VCaP (cell line): ENCODE measurements at regions not wholly inside any gene's neighbourhood (a gene's known extent, or its start where the extent isn't known, plus 50 kb on each side); places are given as distances from the start of the nearest gene placed in this dataset.

ENCODE experiments used
- H3K27ac ChIP-seq: fragments of 450-650 bp; 2 replicates; pipeline ENCODE4 v1.5.1; 2017
- TF ChIP-seq, protein P1 (sequence below): fragments of 450-650 bp; conservative IDR thresholded peaks from 2 replicates; pipeline ENCODE4 v1.5.1; 2017; ENCODE audit warnings: mild to moderate bottlenecking, moderate library complexity

DNA sequence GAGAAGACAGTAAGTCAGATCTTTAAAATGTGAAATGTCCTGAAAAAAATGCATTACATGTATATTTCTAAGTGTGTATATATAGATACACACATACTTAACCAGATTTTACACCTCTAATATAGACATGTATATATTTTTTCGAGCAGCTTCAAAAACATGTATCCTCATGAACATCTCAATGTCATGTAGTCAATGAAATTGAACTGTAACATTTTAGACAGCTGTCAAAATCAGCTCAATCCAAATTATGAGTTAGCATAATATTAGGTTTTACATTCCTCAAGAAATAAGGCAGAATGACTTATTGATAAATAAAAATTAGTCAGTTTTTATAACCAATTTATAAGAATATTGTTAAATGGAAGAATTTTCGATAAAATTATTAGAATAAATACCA, 665.7 kb downstream of the BRINP3 start:
- TF ChIP-seq, protein P1, sequence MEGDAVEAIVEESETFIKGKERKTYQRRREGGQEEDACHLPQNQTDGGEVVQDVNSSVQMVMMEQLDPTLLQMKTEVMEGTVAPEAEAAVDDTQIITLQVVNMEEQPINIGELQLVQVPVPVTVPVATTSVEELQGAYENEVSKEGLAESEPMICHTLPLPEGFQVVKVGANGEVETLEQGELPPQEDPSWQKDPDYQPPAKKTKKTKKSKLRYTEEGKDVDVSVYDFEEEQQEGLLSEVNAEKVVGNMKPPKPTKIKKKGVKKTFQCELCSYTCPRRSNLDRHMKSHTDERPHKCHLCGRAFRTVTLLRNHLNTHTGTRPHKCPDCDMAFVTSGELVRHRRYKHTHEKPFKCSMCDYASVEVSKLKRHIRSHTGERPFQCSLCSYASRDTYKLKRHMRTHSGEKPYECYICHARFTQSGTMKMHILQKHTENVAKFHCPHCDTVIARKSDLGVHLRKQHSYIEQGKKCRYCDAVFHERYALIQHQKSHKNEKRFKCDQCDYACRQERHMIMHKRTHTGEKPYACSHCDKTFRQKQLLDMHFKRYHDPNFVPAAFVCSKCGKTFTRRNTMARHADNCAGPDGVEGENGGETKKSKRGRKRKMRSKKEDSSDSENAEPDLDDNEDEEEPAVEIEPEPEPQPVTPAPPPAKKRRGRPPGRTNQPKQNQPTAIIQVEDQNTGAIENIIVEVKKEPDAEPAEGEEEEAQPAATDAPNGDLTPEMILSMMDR = no peak
- H3K27ac ChIP-seq = no peak overlapping the region

DNA sequence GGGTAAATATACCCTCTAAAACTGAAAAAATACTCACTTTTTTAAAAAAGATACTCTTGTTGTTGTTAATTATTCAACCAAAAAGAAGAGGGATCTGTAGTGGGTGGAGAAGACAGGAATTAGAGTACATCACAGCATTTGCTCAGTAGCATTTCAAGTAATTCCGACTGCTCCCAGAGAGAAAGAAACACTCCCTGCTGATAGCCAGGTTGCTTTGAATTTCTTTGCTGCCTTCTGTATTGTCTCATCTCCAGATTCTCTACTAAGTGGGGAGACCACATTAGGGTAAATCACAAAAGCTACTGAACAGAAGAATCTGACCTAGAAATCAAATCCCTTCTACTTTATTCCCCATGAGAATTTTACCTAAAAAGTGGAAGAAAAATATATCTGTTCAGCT, 661.1 kb downstream of the BRINP3 start:
- H3K27ac ChIP-seq = no peak overlapping the region
- TF ChIP-seq, protein P1 = no peak

DNA sequence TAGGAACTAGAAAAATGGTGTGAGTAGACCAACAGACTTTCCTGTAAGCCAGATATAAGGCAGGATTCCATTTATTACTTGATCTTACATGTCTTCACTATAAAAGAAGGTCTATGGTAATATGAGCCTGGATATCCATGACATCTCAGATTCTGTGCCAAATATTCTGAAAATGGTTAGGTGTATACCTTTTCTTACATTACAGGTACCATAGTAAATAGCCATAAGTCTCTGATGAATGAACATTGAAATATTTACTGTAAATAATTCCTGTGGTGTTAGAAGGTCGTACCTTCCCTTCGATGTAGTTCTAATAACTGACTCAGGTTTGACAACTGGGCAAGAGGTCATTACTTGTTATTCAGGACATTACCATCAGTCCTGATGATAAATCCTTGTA, 657.9 kb downstream of the BRINP3 start:
- no peak overlapping the region for H3K27ac ChIP-seq
- TF ChIP-seq, protein P1 = no peak

DNA sequence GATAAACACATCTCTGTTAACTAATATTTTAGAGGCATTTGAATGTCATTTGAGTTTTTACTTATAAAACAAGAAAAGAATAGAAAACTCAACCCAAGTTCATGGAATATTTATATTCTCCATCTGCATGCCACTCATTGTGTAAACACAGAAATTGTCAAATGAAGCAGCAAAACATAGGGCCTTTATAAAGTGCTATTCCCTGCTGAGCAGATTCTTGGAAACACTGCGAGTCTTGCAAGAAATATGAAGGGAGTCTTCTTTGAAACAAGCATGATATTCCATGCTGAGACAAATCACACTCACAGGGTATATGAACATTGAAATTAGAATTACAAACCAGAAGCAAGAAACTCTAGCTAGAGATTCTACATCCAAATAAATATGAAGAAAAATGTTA, 655.8 kb downstream of the BRINP3 start:
- no peak overlapping the region for H3K27ac ChIP-seq
- TF ChIP-seq, protein P1 = no peak

DNA sequence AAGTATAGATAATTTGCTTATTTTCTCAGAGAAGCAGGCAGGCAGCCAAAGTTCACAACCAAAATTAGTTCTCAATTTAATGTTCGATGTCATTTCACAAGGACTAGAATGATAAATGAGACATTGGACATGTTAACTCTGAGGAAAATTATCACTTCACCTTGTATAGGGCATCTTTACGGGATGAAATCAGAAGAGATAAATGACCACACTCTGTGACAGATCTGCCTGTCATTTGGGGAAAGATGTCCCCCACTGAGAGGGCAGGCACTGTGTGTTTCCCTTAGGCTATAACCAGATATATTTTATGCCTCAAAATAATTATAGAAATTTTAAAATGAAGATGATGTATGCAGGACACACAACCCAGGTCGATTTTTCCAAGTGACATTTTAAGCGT, 642.9 kb downstream of the BRINP3 start:
- TF ChIP-seq, protein P1 = no peak
- H3K27ac ChIP-seq = no peak overlapping the region

DNA sequence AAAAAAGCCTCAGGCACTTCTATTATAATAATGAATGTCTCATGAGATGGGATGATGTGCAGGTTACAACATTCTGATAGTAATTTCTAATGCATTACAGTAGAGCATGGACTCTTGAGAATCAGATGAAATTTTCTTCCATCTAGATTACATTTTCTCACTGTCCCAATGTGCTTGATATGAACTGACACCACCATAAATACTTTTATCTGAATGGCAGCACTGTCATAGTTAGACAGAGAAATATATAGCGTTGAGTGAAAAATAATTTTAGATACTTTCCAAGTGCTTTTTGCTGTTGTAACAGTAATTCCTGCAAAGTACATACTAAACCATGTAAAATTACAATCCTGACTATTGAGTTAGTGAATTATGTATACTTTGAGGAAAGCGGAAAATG, 630.1 kb downstream of the BRINP3 start:
- no peak overlapping the region for H3K27ac ChIP-seq

DNA sequence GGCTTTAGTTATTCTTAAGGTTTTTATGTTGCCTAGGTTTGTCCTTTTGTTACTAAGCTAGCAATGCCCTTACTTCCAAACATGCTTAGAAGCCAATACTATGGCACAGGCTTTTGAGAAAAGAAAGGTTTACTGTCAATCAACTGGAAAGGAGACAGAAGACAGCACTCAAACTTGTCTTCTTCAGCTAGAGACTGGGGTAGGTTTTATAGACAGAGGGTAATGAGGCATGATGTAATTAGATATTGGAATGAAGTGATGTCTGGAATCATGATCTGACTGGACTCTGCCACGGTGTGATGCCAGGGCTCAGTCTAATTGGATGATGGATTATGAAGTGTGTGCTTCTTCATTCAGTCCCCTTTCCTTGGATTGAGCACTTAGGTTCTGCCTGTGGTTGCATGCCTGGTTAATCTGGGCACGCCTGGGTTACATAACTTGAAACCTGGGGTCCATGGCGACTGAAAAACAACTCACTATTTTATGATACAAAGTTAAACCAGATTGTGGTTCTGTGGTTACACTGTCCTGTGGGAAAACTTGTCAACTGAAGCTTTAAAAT, 625.8 kb downstream of the BRINP3 start:
- TF ChIP-seq, protein P1 = no peak
- no peak overlapping the region for H3K27ac ChIP-seq

More for the DNA sequence above, 630.1 kb downstream of the BRINP3 start:
- TF ChIP-seq, protein P1 = no peak
